HG03460 (cell line): ENCODE measurements at regions not wholly inside any gene's neighbourhood (a gene's known extent, or its start where the extent isn't known, plus 50 kb on each side); places are given as distances from the start of the nearest gene placed in this dataset.

ENCODE experiments used
- ATAC-seq: cut with Tn5 transposase; IDR thresholded peaks from one replicate; pipeline ENCODE4 v1.9.1; 2021; ENCODE audit not compliant: unreplicated experiment

- ATAC-seq = no peak
Observed at GRCh38 chr20:6501061-6501460, 266.4 kb upstream of the BMP2 start.

- ATAC-seq = no peak
Observed at GRCh38 chr20:6499566-6499965, 267.9 kb upstream of the BMP2 start.

GRCh38 chr20:6496874-6497273, 270.6 kb upstream of the BMP2 start:
- ATAC-seq = no peak

- no peak for ATAC-seq
Observed at GRCh38 chr20:6495907-6496306, 271.6 kb upstream of the BMP2 start.

GRCh38 chr20:6492271-6493055, 275.0 kb upstream of the BMP2 start:
- ATAC-seq = no peak

- ATAC-seq = no peak
Observed at GRCh38 chr20:6490849-6491248, 276.6 kb upstream of the BMP2 start.

- no peak for ATAC-seq
Observed at GRCh38 chr20:6489361-6490171, 277.9 kb upstream of the BMP2 start.

GRCh38 chr20:6485351-6485750, 282.1 kb upstream of the BMP2 start:
- no peak for ATAC-seq

- ATAC-seq = no peak
Observed at GRCh38 chr20:6483727-6484126, 283.8 kb upstream of the BMP2 start.

- ATAC-seq = no peak
Observed at GRCh38 chr20:6482486-6482885, 285.0 kb upstream of the BMP2 start.

- ATAC-seq = no peak
Observed at GRCh38 chr20:6480328-6481200, 286.9 kb upstream of the BMP2 start.

GRCh38 chr20:6473197-6473596, 294.3 kb upstream of the BMP2 start:
- ATAC-seq = no peak

GRCh38 chr20:6471871-6472270, 295.6 kb upstream of the BMP2 start:
- no peak for ATAC-seq

- ATAC-seq = no peak
Observed at GRCh38 chr20:6471110-6471647, 296.3 kb upstream of the BMP2 start.

- no peak for ATAC-seq
Observed at GRCh38 chr20:6469695-6470094, 297.8 kb upstream of the BMP2 start.

GRCh38 chr20:6468423-6469116, 298.9 kb upstream of the BMP2 start:
- no peak for ATAC-seq

- ATAC-seq = no peak
Observed at GRCh38 chr20:6467562-6467961, 299.9 kb upstream of the BMP2 start.

GRCh38 chr20:6466075-6466810, 301.2 kb upstream of the BMP2 start:
- ATAC-seq = no peak

GRCh38 chr20:6450841-6451240, 316.6 kb upstream of the BMP2 start:
- no peak for ATAC-seq

- no peak for ATAC-seq
Observed at GRCh38 chr20:6440443-6440799, 317.6 kb upstream of the FERMT1 start.
